Small intestine (tissue), 7 donors: ENCODE measurements at regions not wholly inside any gene's neighbourhood (a gene's known extent, or its start where the extent isn't known, plus 50 kb on each side); places are given as distances from the start of the nearest gene placed in this dataset.

Source experiments
- DNase-seq, 2 donors: peaks; one replicate each; pipeline versions ENCODE4 v3.0.0 to v3.0.0-alpha.2; 2013
- FAIRE-seq: peaks from 2 replicates; lab custom pipeline; 2012; peaks lifted over from hg19 to GRCh38; lab: Jason Lieb, UNC
- H3K27ac ChIP-seq, 3 donors: one replicate each; pipeline ENCODE4 v1.5.1; 2013; ENCODE audit warnings: low read length in 2 of 3, mild to moderate bottlenecking in 2 of 3, control low read depth in 1 of 3, inconsistent platforms in 1 of 3, low read depth in 1 of 3, moderate library complexity in 1 of 3
- H3K27me3 ChIP-seq, 3 donors: one replicate each; pipeline ENCODE4 v1.6.1; 2013; ENCODE audit warnings: low read length in 3 of 3, inconsistent platforms in 1 of 3; ENCODE audit not compliant: control insufficient read depth in 3 of 3, insufficient read depth in 3 of 3
- H3K36me3 ChIP-seq, 3 donors: one replicate each; pipeline ENCODE4 v1.6.1; 2013; ENCODE audit warnings: low read length in 3 of 3, inconsistent platforms in 1 of 3, low read depth in 1 of 3, mild to moderate bottlenecking in 1 of 3, moderate library complexity in 1 of 3; ENCODE audit not compliant: control insufficient read depth in 3 of 3, insufficient read depth in 2 of 3
- H3K4me1 ChIP-seq, 3 donors: one replicate each; pipeline ENCODE4 v1.6.1; 2013; ENCODE audit warnings: low read length in 2 of 3, inconsistent platforms in 1 of 3, low read depth in 1 of 3, mild to moderate bottlenecking in 1 of 3, moderate library complexity in 1 of 3; ENCODE audit not compliant: control insufficient read depth in 3 of 3, insufficient read depth in 2 of 3
- H3K4me3 ChIP-seq, 3 donors: one replicate each; pipeline ENCODE4 v1.5.1; 2013; ENCODE audit warnings: low read length in 3 of 3, control low read depth in 1 of 3, inconsistent platforms in 1 of 3, low read depth in 1 of 3, mild to moderate bottlenecking in 1 of 3, moderate library complexity in 1 of 3
- H3K9me3 ChIP-seq, 2 donors: one replicate each; pipeline ENCODE4 v1.6.1; 2013; ENCODE audit warnings: low read depth in 1 of 2, low read length in 1 of 2; ENCODE audit not compliant: control insufficient read depth in 2 of 2, insufficient read depth in 1 of 2
- WGBS, 3 donors: extraction: QIAGEN DNeasy Blood & Tissue Kit; methylation state at CpG; one replicate each; pipeline ENCODE4 v1.1.7; 2013; 5-methylcytosine and 5-hydroxymethylcytosine counted together
- donor health status: healthy with polysubstance abuse.
- donor health status: control.
- donor health status: control.
- donor health status: Bipolar disorder and iron deficiency.
- donor health status: healthy.

DNA sequence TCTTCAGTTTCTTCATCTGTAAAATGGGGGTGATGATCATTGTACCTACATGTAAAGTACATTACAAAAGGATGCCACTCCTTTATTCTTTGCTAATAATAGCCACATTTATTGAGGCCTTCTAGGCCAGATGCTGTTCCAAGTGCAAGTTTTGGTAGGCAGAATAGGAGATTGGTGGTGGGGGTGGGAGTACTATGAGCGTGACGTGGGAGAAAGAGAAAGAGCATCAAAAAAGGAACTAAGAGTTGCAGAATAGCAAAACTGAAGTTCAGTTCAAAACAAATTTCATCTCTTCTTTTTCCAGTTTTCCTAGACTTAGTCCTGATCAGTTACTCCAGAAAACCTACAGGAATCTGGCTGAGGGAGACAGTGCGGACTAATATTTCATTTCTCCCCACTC is 174.1 kb downstream of the SNX18 start:
- no peaks in the 10 kb centered on the region for H3K36me3 ChIP-seq
- no peak for DNase-seq
- 89 to 94% (median 93%) methylated on average over 3 of the region's 3 CpGs for WGBS, 3 donors
- no peaks in the 10 kb centered on the region for H3K9me3 ChIP-seq
- no peak for FAIRE-seq
- H3K4me3 ChIP-seq, result no peak overlapping the region
- no peaks in the 10 kb centered on the region for H3K27me3 ChIP-seq
- H3K4me1 ChIP-seq, result peaks cover 0 to 3% (median 0%) of the 10 kb centered on the region in 3 donors
- no peak overlapping the region for H3K27ac ChIP-seq

DNA sequence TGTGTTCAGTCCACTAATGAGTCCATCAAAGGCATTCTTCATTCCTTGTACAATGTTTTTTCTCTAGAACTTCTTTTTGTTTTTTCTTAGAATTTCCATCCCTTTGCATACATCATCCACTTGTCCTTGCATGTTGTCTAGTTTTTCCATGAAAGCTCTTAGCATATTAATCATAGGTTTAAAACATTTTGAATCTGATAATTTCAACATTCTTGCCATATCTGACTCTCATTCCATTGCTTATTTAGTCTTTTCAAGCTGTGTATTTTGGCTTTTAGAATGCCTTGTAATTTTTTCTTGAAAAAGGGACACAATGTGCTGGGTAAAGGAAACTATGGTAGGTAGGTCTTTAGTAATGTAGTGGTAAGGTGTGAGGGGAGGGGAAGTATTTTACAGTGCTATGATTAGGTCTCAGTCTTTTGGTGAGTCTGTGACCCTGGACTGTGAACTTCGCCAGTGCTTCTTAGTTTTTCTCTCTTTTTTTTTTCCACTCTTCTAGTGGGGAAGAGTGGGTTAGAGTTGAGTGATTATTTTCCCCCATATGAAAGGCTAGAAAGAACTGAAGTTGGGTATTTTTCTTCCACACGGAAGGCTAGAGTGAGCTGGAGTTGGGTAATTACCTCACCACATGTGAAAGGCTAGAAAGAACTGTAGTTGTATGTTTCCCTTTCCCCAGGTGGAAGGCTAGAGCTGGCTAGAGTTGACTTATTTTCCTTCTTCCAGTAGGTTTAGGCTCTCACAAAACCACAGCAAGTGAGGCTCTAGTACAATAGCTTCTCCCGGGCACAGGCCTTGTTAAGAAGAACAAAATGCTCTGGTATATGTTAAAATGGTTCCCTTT is 172.1 kb downstream of the SNX18 start:
- H3K4me1 ChIP-seq, result no peaks in the 10 kb centered on the region
- H3K9me3 ChIP-seq, result no peaks in the 10 kb centered on the region
- no peak for DNase-seq
- H3K27ac ChIP-seq, result no peak overlapping the region
- no peak overlapping the region for H3K4me3 ChIP-seq
- H3K36me3 ChIP-seq, result no peaks in the 10 kb centered on the region
- H3K27me3 ChIP-seq, result no peaks in the 10 kb centered on the region
- no peak for FAIRE-seq
- WGBS, 3 donors, result 90 to 94% (median 91%) methylated on average over 3 of the region's 3 CpGs

GRCh38 chr5:54680998-54681397 is 163.4 kb downstream of the SNX18 start:
- no peak overlapping the region for H3K4me3 ChIP-seq
- no peaks in the 10 kb centered on the region for H3K36me3 ChIP-seq
- H3K9me3 ChIP-seq, result no peaks in the 10 kb centered on the region
- FAIRE-seq, result no peak
- no peak overlapping the region for H3K27ac ChIP-seq
- no peak for DNase-seq
- H3K27me3 ChIP-seq, result no peaks in the 10 kb centered on the region
- no peaks in the 10 kb centered on the region for H3K4me1 ChIP-seq
- 69 to 78% (median 77%) methylated on average over 5 of the region's 5 CpGs for WGBS, 3 donors

- no peaks in the 10 kb centered on the region for H3K27me3 ChIP-seq
- no peak overlapping the region for H3K4me3 ChIP-seq
- 76 to 80% (median 79%) methylated on average over 2 of the region's 2 CpGs for WGBS, 3 donors
- DNase-seq (no peak), FAIRE-seq (no peak)
- no peaks in the 10 kb centered on the region for H3K4me1 ChIP-seq
- H3K9me3 ChIP-seq, result peaks cover 0 to 2% of the 10 kb centered on the region in 2 donors
- no peaks in the 10 kb centered on the region for H3K36me3 ChIP-seq
- H3K27ac ChIP-seq, result no peak overlapping the region
Measured at GRCh38 chr5:54679686-54680085, 162.1 kb downstream of the SNX18 start.

DNA sequence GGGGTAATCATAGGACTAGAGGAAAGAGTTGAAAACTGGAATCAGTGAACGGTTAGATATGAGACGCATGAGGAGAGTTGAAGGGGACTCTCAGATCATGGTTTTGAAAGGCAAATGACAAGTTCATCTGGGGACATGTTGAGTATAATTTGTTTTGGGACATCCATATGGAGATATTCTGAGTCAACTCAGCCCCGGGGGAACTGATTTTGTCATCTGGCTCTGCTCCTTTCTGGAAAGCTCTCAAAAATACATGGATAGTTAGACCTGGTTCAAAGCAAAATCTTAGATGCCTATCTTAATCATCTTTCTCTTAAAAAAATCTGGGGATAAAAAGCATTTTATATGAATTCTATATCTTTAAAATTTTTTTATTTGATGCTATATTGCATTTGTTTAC is 161.2 kb downstream of the SNX18 start:
- FAIRE-seq, result no peak
- DNase-seq, result no peak
- Histone ChIP-seq H3K36me3 (no peaks in the 10 kb centered on the region), H3K27me3 (no peaks in the 10 kb centered on the region), H3K4me1 (no peaks in the 10 kb centered on the region), H3K27ac (no peak overlapping the region), H3K9me3 (peaks cover 0 to 3% of the 10 kb centered on the region in 2 donors), H3K4me3 (no peak overlapping the region)
- WGBS, 3 donors, result 81 to 87% (median 86%) methylated on average over 3 of the region's 3 CpGs

GRCh38 chr5:54676481-54677340 is 159.2 kb downstream of the SNX18 start:
- Histone ChIP-seq H3K36me3 (no peaks in the 10 kb centered on the region), H3K27ac (no peak overlapping the region), H3K4me3 (no peak overlapping the region), H3K27me3 (no peaks in the 10 kb centered on the region), H3K4me1 (no peaks in the 10 kb centered on the region), H3K9me3 (peaks cover 0 to 15% of the 10 kb centered on the region in 2 donors)
- 67 to 72% (median 68%) methylated on average over 3 of the region's 3 CpGs for WGBS, 3 donors
- DNase-seq (no peak), FAIRE-seq (no peak)

DNA sequence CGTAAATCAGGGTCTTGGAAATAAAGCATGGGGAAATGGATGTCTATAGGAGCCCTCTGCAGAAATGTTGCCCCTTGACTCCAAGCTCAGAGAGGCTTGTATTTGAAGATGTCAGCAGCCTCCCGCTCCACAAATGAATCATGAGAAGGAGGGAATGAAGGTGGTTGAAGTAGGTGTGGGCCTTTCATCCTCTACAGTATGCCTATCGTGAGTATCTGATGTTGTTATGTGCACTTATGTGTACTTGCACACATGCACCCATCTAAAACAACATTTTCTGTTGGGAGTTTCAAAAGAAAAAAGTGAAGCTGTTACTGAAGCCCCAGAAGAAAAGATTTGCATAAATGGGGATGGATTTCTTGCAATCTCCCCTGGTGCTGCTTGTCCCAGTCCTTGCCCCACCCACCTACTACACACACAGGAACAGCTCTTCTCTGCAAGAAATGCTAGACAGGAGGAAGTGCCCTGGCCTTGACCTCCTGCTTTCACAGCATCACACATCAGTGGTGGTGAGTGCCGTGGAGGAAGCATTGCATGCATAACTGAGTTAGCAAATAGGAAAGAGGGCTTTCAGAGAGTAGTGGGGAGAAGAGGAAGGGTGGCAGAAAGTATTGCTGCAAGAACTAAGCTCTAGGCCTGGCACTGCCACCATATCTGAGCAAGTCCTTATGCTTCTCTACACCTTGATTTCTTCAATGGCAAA is 156.1 kb downstream of the SNX18 start:
- WGBS, 3 donors, result 77 to 84% (median 83%) methylated on average over 4 of the region's 4 CpGs
- Histone ChIP-seq H3K27ac (peak overlapping the region in 1 of 3 donors; percentile 35), H3K27me3 (no peaks in the 10 kb centered on the region), H3K36me3 (no peaks in the 10 kb centered on the region), H3K4me1 (no peaks in the 10 kb centered on the region), H3K9me3 (peaks cover 0 to 20% of the 10 kb centered on the region in 2 donors), H3K4me3 (no peak overlapping the region)
- DNase-seq, result peak; percentile 16 to 33
- FAIRE-seq, result no peak

GRCh38 chr5:54672871-54673270 is 155.3 kb downstream of the SNX18 start:
- Histone ChIP-seq H3K4me1 (no peaks in the 10 kb centered on the region), H3K27ac (no peak overlapping the region), H3K4me3 (no peak overlapping the region), H3K9me3 (peaks cover 0 to 22% of the 10 kb centered on the region in 2 donors), H3K36me3 (no peaks in the 10 kb centered on the region), H3K27me3 (no peaks in the 10 kb centered on the region)
- DNase-seq, result no peak
- FAIRE-seq, result no peak
